Aorta (tissue), 5 donors: ENCODE measurements at regions not wholly inside any gene's neighbourhood (a gene's known extent, or its start where the extent isn't known, plus 50 kb on each side); places are given as distances from the start of the nearest gene placed in this dataset.

Source experiments
- ATAC-seq: fragments of 200-7000 bp; cut with Tn5 transposase; one replicate; pipeline ENCODE4 v1.9.1; 2022; ENCODE audit warnings: moderate library complexity; ENCODE audit not compliant: low FRiP score
- DNase-seq, 2 donors: peaks; one replicate each; pipeline ENCODE4 v3.0.0-alpha.2; 2020
- H3K27ac ChIP-seq, 2 donors: one replicate each; pipeline ENCODE4 v1.5.1; 2013; ENCODE audit warnings: low read length in 2 of 2, mild to moderate bottlenecking in 2 of 2, moderate library complexity in 2 of 2, control low read depth in 1 of 2, inconsistent platforms in 1 of 2, low read depth in 1 of 2
- H3K27me3 ChIP-seq, 2 donors: one replicate each; pipeline ENCODE4 v1.6.1; 2013; ENCODE audit warnings: control low read depth in 1 of 2, low read length in 1 of 2, mild to moderate bottlenecking in 1 of 2, moderate library complexity in 1 of 2; ENCODE audit not compliant: insufficient read depth in 2 of 2, control insufficient read depth in 1 of 2
- H3K36me3 ChIP-seq, 2 donors: one replicate each; pipeline ENCODE4 v1.6.1; 2013; ENCODE audit warnings: control low read depth in 1 of 2, low read length in 1 of 2, mild to moderate bottlenecking in 1 of 2; ENCODE audit not compliant: insufficient read depth in 2 of 2, control insufficient read depth in 1 of 2
- H3K4me1 ChIP-seq, 2 donors: one replicate each; pipeline ENCODE4 v1.6.1; 2013; ENCODE audit warnings: low read length in 2 of 2, control low read depth in 1 of 2, mild to moderate bottlenecking in 1 of 2, moderate library complexity in 1 of 2; ENCODE audit not compliant: insufficient read depth in 2 of 2, control insufficient read depth in 1 of 2
- H3K4me3 ChIP-seq, 2 donors: one replicate each; pipeline ENCODE4 v1.5.1; 2013; ENCODE audit warnings: low read length in 2 of 2, control low read depth in 1 of 2, mild to moderate bottlenecking in 1 of 2
- H3K9me3 ChIP-seq: one replicate; pipeline ENCODE4 v1.6.1; 2013; ENCODE audit warnings: mild to moderate bottlenecking, low read length; ENCODE audit not compliant: control insufficient read depth
- WGBS, 2 donors: extraction: QIAGEN DNeasy Blood & Tissue Kit; methylation state at CpG; one replicate each; pipeline ENCODE4 v1.1.7; 2013; 5-methylcytosine and 5-hydroxymethylcytosine counted together
- intact Hi-C, 2 donors: fragments of 100-400 bp; cut with DNase I; formaldehyde crosslinking; loops; one replicate each; pipeline versions ENCODE4 v1.14.2 to v1.15.0; 2022
- donor health status: healthy with polysubstance abuse.
- donor health status: Bipolar disorder and iron deficiency.
- donor health status: DM: no; HTN: no; CAD: no.
- donor health status: DM: no; HTN: no; CAD: no.
- donor health status: DM: yes; HTN: yes; CAD: no.

DNA sequence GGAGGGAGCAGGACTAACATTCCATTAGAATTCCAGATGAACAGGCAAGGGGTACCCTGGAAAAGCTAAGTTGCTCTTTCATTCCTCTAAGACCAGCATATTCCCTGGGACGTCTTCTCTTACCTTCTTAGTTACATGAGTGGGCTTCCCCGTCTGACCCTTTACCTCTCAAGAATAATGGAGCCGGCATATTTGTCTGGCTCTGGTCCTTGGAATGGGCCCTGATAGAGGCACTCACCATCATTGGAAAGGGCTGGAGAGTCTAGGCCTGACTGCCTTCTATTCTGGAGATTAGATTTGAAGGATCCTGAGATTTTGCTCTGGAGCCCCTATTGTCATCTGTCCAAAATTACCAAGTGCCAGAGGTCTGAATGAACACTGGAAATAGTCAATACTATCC, 347.5 kb downstream of the MYCN start:
- intact Hi-C loops = loop anchor here in 1 of 2 donors (10.0 kb wide), 1 partner anchor 653 kb away; no protein-coding TSS in a partner anchor

DNA sequence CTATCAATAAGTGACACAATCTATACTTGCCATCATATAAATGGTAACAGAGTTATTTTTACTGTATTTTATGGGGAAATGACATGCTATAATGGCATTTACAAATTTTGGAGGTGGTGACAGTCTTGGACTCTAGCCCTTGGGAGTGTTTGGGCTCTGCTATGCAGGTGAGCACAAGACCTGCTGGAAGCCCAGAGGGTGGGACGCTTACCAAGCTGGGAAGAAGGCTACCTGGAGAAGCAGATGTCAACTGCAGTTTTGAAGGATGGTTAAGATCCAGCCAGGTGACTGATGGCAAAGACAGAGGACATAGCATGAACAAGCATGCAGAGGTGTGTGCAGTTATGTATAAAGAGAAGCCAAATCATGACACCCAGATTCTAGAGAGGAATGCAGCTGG, 346.9 kb downstream of the MYCN start:
- intact Hi-C loops = loop anchor here in 1 of 2 donors (10.0 kb wide), 1 partner anchor 652 kb away; no protein-coding TSS in a partner anchor
- no peak overlapping the region for H3K27ac ChIP-seq
- no peak for DNase-seq
- no peaks in the 10 kb centered on the region for H3K4me1 ChIP-seq
- H3K9me3 ChIP-seq = no peaks in the 10 kb centered on the region
- H3K4me3 ChIP-seq = no peak overlapping the region
- no peaks in the 10 kb centered on the region for H3K36me3 ChIP-seq
- WGBS, 2 donors = 75 to 84% methylated on average over 1 of the region's 1 CpG
- peaks cover 0 to 3% of the 10 kb centered on the region in 2 donors for H3K27me3 ChIP-seq
- ATAC-seq = no peak

More for the DNA sequence above, 347.5 kb downstream of the MYCN start:
- peaks cover 0 to 3% of the 10 kb centered on the region in 2 donors for H3K27me3 ChIP-seq
- WGBS, 2 donors = 84 to 86% methylated on average over 3 of the region's 3 CpGs
- no peaks in the 10 kb centered on the region for H3K9me3 ChIP-seq
- ATAC-seq (no peak), DNase-seq (no peak)
- H3K4me1 ChIP-seq = no peaks in the 10 kb centered on the region
- no peak overlapping the region for H3K27ac ChIP-seq
- H3K4me3 ChIP-seq = no peak overlapping the region
- H3K36me3 ChIP-seq = no peaks in the 10 kb centered on the region

DNA sequence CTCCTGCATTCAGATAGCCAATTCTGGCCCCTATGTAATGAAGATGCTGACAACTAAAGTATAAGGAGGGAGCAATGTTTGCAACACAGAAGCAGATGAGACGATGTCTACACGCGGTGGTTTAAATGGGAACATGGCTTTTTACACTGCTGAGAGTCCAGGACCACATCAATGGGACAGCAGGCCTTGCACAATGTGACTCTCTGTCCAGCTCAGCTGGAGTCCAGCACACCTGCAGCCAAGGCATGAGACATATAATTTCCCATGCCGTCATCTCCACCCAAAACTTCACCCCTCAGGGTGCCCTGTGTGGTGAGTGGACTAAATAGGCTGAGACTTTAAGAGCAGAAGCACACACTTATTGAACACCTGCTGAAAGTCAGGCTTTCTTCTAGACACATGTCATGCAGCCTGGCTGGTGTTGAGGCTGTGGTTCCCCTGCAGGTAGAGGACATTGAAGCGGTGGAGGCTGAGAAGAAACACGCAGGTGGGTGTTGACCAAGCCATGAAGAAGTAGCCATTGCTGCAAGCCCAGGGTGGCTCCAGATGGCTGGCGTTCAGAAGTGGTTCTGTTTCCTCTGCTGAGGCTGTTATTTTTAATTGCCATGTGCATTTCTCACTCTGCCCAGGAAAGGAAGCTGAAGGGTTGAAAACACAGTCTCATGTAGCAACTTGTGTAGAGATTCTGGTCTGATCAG, 345.6 kb downstream of the MYCN start:
- H3K27me3 ChIP-seq = peaks cover 0 to 3% of the 10 kb centered on the region in 2 donors
- H3K27ac ChIP-seq = no peak overlapping the region
- intact Hi-C loops = loop anchor here in 1 of 2 donors (10.0 kb wide), 1 partner anchor 651 kb away; no protein-coding TSS in a partner anchor
- DNase-seq = no peak
- no peaks in the 10 kb centered on the region for H3K9me3 ChIP-seq
- no peak overlapping the region for H3K4me3 ChIP-seq
- no peaks in the 10 kb centered on the region for H3K36me3 ChIP-seq
- no peaks in the 10 kb centered on the region for H3K4me1 ChIP-seq
- no peak for ATAC-seq
- WGBS, 2 donors = 75 to 77% methylated on average over 7 of the region's 7 CpGs

DNA sequence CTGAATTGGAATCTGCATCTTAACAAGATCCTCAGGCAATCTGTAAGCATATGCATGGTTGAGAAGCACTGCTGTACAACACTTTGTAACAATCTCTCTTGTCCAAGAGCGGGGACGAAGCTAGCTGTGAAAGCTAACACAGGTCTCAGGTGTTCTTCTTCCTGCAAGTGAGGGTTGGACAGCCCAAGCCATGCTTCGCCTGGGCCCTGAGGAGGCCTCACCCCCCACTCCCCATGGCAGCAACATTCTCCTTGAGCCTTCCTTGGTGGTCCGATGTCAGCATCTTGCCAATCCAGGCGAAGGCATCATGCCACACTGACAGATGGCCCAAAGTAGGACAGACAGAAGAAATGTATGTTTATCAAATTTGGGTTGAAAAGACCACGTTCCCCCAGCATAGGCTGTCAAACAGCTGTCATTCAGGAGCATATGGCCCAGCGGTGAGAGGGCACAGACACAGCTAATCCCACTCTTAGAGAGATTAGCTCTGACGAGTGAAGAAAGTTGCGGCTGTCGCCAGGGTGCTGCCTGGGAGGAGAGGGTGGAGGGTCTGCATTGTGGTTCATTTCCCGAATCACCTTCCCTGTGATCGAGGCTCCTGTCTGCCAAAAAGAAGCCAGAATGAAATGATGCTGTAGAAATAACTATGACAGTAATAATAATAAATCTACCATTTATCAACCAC, 344.7 kb downstream of the MYCN start:
- Histone ChIP-seq H3K4me3 (no peak overlapping the region), H3K36me3 (no peaks in the 10 kb centered on the region), H3K9me3 (no peaks in the 10 kb centered on the region), H3K27ac (no peak overlapping the region), H3K4me1 (no peaks in the 10 kb centered on the region), H3K27me3 (peaks cover 0 to 3% of the 10 kb centered on the region in 2 donors)
- 81 to 83% methylated on average over 12 of the region's 12 CpGs for WGBS, 2 donors
- no peak for ATAC-seq
- intact Hi-C loops = loop anchor here in 1 of 2 donors (10.0 kb wide), 1 partner anchor 650 kb away; no protein-coding TSS in a partner anchor
- DNase-seq = no peak

DNA sequence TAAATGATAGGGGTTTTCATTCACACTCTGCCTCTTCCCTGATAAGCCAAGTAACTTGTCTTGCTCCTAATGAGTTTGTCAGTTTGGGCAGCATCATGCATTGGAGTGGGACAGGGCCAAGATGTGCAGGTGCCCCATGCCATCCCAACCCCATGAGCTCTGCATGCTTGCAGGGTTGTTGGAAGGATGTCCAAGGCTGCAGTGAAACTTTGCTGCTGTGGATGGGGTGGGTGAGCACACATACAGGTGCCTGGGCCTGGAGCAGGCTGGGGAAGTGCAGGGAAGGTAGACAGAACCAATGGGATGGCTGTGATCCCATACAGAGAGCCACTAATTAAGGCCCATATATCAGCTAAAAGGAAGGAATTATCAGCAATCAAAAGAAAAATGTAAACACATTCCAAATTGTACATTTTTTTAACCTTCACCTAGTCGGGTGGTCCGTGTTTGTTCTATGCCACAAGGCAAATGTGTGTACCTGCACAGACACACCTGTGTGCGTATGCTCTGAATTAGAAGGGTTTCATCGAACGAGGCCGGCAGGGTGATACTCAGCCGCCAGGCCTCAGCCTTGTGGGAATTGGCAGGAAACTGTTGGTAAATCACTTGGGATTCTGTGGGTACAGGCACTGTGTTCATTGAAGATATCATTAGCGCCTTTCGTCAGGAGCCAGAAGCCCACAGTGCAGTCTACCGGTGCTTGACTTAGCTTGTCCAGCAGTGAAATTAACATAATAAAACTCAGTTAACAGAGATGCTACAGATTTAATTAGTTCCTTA, 342.9 kb downstream of the MYCN start:
- no peak for DNase-seq

DNA sequence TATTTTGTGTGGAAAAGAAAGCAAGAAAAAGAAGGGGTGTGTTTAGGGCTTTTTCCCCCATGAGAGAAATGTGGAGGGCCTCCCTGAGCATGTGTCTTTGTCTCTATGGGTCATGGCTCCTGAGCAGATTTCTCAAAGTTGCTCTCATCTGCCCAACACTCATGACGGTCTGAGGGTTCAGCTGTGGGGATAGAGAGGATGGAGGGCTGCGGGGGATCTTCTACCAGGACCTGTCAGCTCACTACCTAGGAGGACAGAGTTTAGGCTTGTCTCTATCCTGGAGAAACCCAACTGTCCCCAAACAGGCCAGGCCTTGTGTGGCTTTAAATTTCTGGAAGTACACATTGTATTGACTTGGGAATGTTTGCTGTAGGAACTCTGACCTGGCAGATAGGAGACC, 342.2 kb downstream of the MYCN start:
- Histone ChIP-seq H3K27me3 (peaks cover 0 to 3% of the 10 kb centered on the region in 2 donors), H3K4me1 (no peaks in the 10 kb centered on the region), H3K9me3 (no peaks in the 10 kb centered on the region), H3K4me3 (no peak overlapping the region), H3K36me3 (no peaks in the 10 kb centered on the region), H3K27ac (no peak overlapping the region)
- no peak for ATAC-seq
- intact Hi-C loops = loop anchor here (2.0 to 10.0 kb wide), 2 partner anchors 644 to 648 kb away; no protein-coding TSS in a partner anchor
- DNase-seq = no peak
- 71 to 78% methylated on average over 2 of the region's 2 CpGs for WGBS, 2 donors

More for the DNA sequence above, 342.9 kb downstream of the MYCN start:
- no peak for ATAC-seq
- Histone ChIP-seq H3K4me3 (no peak overlapping the region), H3K27ac (no peak overlapping the region), H3K9me3 (no peaks in the 10 kb centered on the region), H3K4me1 (no peaks in the 10 kb centered on the region), H3K36me3 (no peaks in the 10 kb centered on the region), H3K27me3 (peaks cover 0 to 3% of the 10 kb centered on the region in 2 donors)
- intact Hi-C loops = loop anchor here (2.0 to 10.0 kb wide), 2 partner anchors 644 to 648 kb away; no protein-coding TSS in a partner anchor
- 78 to 82% methylated on average over 10 of the region's 10 CpGs for WGBS, 2 donors

DNA sequence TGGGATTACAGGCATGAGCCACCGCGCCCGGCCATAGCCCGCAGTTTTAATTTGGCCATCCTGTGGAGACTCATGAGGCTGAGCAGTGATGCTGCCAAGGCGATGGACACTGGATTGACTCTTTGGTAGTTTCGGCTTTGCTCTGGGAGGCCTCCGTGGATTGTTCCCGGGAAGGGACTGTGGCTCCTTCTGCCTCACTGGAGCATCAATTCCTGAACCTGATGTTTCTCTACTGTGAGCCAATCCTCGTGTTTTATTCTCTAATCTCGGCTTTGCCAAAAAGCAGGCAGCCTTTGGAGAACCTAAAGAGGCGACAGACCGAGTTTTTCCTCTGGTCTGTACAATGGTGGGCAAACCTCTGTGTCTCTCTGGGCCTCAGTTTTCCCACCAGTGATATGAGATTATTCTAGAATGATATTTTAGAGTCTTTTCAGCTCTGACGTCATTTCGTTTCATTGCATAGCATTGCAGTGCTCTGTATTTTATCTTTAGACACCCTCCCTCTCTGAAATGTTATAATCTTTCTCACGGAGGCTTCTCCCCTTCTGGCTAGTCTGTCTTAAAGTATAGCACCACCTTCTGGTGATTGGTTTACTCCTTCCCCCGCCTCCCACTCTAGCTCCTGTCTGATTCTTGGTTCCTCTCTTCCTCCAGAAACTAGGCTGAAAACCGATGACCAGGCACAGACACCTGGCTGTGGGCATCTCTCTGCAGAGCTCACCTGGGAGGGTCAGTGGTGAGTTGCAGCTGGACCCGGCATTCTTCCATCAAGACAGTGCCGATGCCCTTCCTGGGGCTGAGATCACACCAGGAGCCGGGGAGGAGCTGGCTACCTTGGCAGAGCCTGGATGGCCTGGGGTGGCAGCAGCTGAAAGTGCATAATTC, 341.3 kb downstream of the MYCN start:
- Histone ChIP-seq H3K27me3 (peaks cover 0 to 3% of the 10 kb centered on the region in 2 donors), H3K9me3 (no peaks in the 10 kb centered on the region), H3K27ac (no peak overlapping the region), H3K36me3 (no peaks in the 10 kb centered on the region), H3K4me1 (no peaks in the 10 kb centered on the region), H3K4me3 (no peak overlapping the region)
- ATAC-seq (no peak), DNase-seq (no peak)
- intact Hi-C loops = loop anchor here (2.0 to 10.0 kb wide), 2 partner anchors 643 to 647 kb away; no protein-coding TSS in a partner anchor
- WGBS, 2 donors = 58 to 61% methylated on average over 20 of the region's 20 CpGs
